ENCODE measurements at regions not wholly inside any gene's neighbourhood (a gene's known extent, or its start where the extent isn't known, plus 50 kb on each side); places are given as distances from the start of the nearest gene placed in this dataset.

DNA sequence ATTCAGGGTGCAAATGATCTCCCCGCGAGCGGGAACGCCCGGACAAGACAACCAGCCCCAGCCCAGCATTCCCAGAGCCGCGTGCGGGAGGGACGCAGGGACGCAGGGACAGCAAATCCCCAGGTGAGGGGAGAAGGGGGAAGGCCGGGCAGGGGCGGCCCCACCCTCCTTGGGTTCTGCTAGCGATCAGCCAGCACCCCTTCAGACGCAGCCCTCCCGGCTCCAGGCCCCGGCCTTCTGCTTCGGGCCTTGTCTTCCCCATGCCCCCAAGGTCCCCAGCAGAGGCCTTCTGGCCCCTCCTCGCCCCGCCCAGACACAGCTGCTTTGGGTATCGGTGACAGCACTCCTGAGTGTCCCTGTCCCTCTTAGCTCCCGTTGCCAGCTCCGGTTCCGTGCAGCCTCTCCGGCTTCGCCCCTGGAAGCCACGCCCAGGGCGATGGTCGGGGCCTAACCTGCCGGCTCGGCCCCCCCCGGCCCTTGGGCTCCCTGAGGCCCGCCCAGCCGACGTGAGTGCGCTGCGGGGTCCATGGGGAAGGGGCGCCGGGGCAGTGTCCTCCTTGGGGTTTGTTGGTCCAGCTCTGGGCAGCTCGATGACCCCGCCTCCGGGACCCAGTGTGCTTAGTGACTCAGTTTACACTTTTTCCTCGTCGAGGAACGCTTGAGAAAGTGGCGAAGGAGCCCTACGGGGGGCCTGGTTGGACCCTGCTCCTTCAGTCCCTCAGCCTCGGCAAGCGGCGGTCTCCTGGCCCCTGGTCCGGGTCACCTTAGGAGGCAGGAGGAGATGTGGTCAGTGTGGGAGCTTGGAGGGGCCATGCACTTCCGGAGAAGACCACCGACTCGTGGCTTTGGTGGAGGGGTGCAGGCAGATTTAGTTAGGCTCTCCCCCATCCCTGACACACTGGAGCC lies 50.5 kb upstream of the AMZ2 start (continued):
- TF ChIP-seq RAD21 (IDR thresholded peaks at IDR 0.05; ENCODE audit: low read length) = no peak

DNA sequence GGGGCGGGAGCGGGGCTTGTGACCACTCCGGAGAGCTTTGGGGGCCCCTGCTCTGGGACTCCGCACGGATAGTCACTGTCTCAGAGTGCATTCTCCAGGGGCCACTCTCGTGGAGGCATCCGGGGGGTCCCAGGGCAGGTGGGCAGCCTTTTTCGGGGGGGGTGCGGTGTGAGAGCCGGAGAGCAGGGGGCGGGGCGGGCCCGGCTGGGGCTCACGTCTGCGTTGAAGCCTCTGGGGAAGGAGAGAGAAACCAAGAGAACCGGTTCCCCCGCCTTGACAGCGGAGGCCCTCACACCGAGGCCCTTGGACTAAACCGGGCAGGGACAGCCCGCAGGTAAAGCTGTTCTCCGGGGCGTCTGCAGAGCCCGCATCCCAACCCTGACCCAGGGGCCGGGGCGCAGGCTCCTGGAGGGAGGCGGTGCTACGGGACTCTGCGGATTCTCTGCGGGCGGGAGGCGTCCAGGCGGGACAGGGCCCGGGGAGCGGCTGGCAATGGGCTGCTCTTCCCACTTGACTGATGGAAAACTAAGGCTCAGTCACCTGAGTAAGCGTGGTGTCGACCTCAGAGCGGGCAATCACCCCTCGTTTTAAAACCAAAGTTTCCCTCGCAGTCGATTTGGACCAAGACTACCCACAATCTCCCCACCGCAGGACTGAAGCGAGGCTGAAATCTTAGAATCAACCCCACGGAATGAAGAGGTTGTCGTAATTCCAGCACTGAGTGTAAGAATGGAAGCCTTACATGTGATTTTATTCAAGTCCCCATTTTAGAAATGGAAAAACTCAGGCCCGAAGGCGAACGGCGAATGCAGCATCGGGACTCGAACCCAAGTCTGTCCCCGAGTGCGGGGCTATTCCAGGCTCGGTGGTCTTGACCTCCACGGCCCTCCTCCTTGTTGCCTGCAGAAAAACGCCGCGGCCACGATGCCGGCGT lies 49.6 kb upstream of the AMZ2 start:
- in situ Hi-C loops (cut with MboI; ENCODE audit: low sequenced_read_pairs) = no loop called here
- H3K4me2 ChIP-seq (ENCODE audit: low read depth, low read length) = no peak overlapping the region

More for the DNA sequence above, 49.6 kb upstream of the AMZ2 start:
- DNase-seq (no peak), ATAC-seq (ENCODE audit: low read depth) (no peak)
- no peak overlapping the region for H2BK120ac ChIP-seq (ENCODE audit: low read depth, low read length)
- peaks cover 61% of the 10 kb centered on the region for H3K27me3 ChIP-seq (ENCODE audit: control insufficient read depth, insufficient read depth, low read length)
- intact Hi-C loops (cut with micrococcal nuclease) = no loop called here
- no peak overlapping the region for H4K91ac ChIP-seq (ENCODE audit: insufficient read depth, low read depth, low read length)
- H3K23ac ChIP-seq (ENCODE audit: low read depth, low read length) = no peak overlapping the region
- no peak overlapping the region for H3K14ac ChIP-seq (replicated peaks; ENCODE audit: low read depth, low read length)
- POLR2A ChIA-PET (ENCODE audit: unreplicated experiment) = no interaction called here
- CTCF ChIA-PET = no interaction called here
- TF ChIP-seq BHLHE40 (IDR thresholded peaks at IDR 0.05; ENCODE audit: low read depth, low read length) (no peak), CHD1 (IDR thresholded peaks at IDR 0.05; ENCODE audit: low read depth, low read length) (no peak)
- H3K27ac ChIP-seq (ENCODE audit: insufficient read depth, low read length) = no peak overlapping the region
- WGBS, 2 experiments (ENCODE audit: extremely low coverage in 2 of 2, insufficient read length in 1 of 2) = 10% methylated on average over 17 of the region's 61 CpGs; no CpG with 5 or more reads in 1 of the 2 experiments
- BruUV-seq (replicated peaks) = no TSS peak
- no peak overlapping the region for H2AK9ac ChIP-seq (replicated peaks; ENCODE audit: low read depth, low read length, poor library complexity)
- no peak overlapping the region for H2BK15ac ChIP-seq (ENCODE audit: low read depth, low read length)
- H2AFZ ChIP-seq (replicated peaks; ENCODE audit: low read length, poor library complexity) = peak overlapping the region; percentile 51
- no peak overlapping the region for H3K56ac ChIP-seq (ENCODE audit: extremely low read depth, insufficient read depth, low read length)
- dilution Hi-C loops (cut with HindIII; ENCODE audit: low sequenced_read_pairs, unreplicated experiment) = no loop called here
- no peak overlapping the region for H3K18ac ChIP-seq (ENCODE audit: low read depth, low read length)
- no peak overlapping the region for H3K4ac ChIP-seq (ENCODE audit: low read depth, low read length)
- H3K9me3 ChIP-seq (ENCODE audit: control insufficient read depth, insufficient read depth, low read length) = no peaks in the 10 kb centered on the region; the same call in 1 of the 2 replicates
- no peak overlapping the region for H4K8ac ChIP-seq (ENCODE audit: low read depth in 2 of 2, low read length in 2 of 2)
- no peak overlapping the region for H2BK20ac ChIP-seq (ENCODE audit: low read depth, low read length)
- no peak overlapping the region for H2BK5ac ChIP-seq (ENCODE audit: low read depth, low read length, poor library complexity, severe bottlenecking)
- no peaks in the 10 kb centered on the region; the same call in 1 of the 2 replicates for H3K4me1 ChIP-seq (ENCODE audit: control insufficient read depth, insufficient read depth, low read length)
- no peaks in the 10 kb centered on the region for H3K79me1 ChIP-seq (ENCODE audit: low read depth in 1 of 2, low read length in 2 of 2)
- H3K9ac ChIP-seq (ENCODE audit: low read depth, low read length) = no peak overlapping the region
- no peak overlapping the region for H3K4me3 ChIP-seq (ENCODE audit: insufficient read depth, low read depth, low read length)
- H2AK5ac ChIP-seq (ENCODE audit: low read depth, low read length) = no peak overlapping the region
- no peak overlapping the region for H4K5ac ChIP-seq (ENCODE audit: low read depth, low read length)
- no peaks in the 10 kb centered on the region for H4K20me1 ChIP-seq (ENCODE audit: insufficient read depth, low read length)
- no peaks in the 10 kb centered on the region for H3K36me3 ChIP-seq (ENCODE audit: control insufficient read depth, insufficient read depth, low read length)
- no peaks in the 10 kb centered on the region for H3K9me1 ChIP-seq (ENCODE audit: insufficient read depth, low read length)

Measured in IMR-90 (cell line).